NCI-H82 treated with DMSO at 0.1 percent for 48 hours (cell line): ENCODE measurements at regions not wholly inside any gene's neighbourhood (a gene's known extent, or its start where the extent isn't known, plus 50 kb on each side); places are given as distances from the start of the nearest gene placed in this dataset.
"Not testable (repeated sequence)": the region's sequence is repeated elsewhere in the genome, so short reads cannot be mapped to it uniquely, and the experiment has no call there.

Experiments
- DNase-seq: peaks from one replicate; lab custom pipeline; 2025; ENCODE audit not compliant: unreplicated experiment; lab: John Stamatoyannopoulos, UW

DNA sequence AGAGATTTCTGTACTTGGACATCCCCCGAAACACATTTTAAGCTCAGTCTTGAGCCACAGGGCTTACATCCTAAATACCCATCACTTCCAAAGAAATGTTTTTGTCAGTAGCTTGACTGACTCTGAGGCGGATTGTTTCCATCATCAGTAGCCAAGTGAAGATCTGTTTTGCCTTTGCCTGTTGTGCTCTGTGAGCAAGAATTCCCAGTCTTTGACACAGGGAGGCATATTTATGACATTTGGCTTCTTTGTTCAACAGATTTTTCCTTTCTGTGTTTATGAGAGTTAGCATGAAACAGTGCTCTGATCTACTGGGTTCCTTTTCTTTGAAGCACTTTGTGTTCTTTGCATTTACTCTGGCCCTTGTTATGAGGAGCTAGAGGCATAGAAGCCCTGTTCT, 132.1 kb upstream of the CDIN1 start:
- DNase-seq, result no peak

DNA sequence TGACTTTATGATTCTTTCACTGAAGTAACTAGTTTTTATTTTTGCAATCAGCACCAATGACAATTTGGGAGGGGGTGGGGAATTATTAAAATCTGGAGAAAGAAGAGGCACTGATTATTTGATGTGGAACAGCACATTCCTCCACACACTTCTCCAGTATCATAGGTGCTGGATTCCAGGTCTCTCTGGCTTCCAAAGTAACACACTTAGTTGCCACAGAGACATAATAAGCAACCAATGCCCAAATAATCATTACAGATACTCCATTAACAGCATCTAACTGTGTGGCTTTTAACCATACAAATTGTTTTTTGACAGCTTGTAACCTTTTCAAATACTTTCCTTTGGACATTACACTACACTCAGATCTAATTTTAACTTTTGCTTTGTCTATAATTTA, 131.0 kb upstream of the CDIN1 start:
- DNase-seq, result no peak

DNA sequence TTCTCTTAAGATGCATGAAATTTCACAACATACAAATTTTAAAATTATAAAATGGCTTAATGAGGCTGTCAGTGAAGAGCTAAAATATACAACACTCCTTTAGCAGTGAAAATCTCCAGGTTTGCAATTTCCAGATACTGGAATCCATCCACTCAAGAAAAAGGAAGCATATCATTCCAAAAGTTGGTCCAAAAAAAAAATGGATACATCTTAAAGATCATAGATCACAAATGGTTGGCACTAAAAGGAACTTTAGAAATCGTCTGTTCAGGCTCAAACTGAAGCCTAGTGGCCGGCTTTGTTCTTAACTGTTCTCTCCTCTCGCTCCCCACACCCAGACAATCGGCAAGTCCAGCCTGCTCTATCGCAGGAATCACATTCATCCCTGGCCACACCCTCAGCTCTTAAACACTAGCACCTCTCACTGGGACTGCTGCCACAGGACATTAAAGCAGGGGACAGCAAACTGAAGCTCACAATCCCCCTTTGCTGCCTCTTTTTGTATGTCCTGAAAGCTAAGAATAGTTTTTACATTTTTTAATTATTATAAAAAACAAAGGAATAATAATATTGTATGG, 130.3 kb upstream of the CDIN1 start:
- DNase-seq, result no peak

DNA sequence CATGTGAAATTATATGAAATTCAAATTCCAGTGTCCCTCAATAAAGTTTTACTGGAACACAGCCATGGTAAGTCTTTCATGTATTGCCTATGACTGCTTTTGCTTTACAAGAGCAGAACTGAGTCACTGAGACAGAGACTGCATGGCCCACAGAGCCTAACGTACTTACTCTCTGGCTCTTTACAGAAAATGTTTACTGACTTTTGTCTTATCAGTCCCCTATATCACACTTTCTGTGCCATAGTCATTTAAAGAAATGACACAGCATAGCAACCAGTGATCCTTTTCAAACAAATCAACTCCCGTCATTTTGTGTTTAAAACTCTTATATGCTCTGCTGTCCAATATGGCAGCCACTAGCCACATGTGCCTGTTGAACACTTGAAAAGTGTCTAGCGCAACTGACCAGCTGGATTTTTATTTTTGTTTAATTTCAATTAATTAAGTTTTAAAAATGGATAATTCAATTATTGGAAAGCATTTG, 129.7 kb upstream of the CDIN1 start:
- no peak for DNase-seq

DNA sequence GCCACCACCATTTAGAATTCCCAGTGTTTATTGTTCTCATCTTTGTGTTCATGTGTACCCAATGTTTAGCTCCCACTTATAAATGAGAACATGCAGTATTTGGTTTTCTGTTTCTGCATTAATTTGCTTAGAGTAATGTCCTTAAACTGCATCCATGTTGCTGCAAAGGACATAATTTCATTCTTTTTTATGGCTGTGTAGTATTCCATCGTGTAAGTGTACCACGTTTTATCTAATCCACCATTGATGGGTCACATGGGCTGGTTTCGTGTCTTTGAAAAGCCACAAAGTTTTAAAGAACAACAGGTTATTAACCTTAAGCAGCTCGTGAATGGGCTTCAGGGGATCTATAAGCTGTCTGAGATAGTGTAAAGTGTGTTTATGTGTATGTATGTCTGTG, 125.2 kb upstream of the CDIN1 start:
- not testable (repeated sequence) for DNase-seq

DNA sequence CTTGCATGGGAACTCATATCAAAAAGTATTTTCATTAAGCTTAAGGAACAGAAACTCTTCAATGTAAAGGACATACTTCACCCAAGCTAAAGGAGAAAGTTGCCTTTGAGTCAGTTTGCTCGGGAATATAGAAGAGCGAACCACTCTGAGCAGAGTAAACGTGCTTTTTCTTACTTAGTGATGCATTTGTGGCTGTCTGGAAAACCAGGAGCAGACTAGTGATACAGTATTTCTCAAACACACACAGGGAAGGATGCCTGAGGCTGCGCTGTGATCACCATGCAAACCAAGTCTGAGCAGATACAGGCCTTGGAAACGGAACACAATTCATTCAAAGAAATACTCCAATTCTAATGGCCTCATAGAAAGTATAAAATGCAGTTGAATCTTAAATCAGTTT, 121.0 kb upstream of the CDIN1 start:
- no peak for DNase-seq

DNA sequence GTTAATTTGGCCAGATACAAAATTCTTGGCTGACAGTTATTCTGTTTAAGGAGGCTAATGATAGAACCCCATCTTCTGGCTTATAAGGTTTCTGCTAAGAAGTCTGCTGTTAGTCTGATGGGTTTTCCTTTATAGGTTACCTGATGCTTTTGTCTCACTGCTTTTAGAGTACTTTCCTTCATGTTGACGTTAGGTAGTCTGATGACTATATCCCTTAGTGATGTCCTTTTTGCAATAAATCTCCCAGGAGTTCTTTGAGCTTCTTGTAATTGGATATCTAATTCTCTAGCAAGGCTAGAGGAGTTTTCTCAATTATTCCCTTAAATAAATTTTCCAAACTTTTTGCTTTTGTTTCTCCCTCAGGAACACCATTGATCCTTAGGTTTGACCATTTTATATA, 114.1 kb upstream of the CDIN1 start:
- no peak for DNase-seq

DNA sequence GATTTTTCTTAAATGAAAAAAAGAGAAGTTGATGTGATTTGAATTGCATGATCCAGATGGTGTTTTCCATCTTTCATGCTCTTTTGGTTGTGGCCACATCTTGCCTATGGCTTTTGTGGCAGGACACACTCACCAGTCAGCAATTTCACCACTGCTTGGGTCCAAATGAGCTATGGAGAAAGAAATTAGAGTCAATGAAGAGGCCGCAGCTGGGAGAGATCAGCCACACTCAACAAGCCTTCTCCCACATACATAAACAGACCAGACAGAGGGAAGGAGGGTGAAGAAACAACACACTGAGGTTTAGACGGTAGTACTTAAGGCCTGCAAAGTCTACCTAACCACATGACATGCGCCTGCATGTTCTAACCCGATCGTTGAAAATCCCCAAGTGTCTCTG, 110.7 kb upstream of the CDIN1 start:
- DNase-seq, result peak; percentile 37

DNA sequence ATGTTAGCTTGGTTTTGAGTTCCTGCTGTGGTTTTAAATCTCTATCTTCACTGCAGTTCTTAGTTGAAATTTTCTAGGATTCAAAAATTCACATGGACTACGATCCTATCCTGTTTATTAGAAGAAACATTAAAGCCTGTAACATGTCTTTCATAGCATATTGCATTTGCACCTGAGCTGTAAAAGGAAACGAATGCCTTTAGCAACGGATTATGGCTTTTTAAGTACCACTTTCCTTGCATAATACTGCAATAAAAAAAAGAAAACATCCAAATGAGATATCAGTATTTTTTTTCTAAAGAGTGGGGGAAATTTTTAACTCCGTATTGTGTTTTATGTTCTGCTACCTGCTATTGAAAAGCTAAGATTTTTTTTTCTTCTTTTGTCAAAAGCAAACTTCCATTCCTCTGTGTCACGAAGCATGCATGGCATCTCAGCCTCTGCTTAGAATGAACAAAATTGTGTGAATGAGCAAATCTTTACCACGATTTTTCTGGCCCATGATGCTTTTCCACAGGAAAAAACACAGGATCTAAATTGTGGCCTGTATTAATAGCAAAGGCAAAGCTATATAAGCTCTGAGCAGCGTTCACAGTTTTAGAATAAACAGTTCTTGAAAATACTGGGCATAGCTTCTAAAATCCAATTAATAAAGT, 110.0 kb upstream of the CDIN1 start:
- DNase-seq, result peak; percentile 55

DNA sequence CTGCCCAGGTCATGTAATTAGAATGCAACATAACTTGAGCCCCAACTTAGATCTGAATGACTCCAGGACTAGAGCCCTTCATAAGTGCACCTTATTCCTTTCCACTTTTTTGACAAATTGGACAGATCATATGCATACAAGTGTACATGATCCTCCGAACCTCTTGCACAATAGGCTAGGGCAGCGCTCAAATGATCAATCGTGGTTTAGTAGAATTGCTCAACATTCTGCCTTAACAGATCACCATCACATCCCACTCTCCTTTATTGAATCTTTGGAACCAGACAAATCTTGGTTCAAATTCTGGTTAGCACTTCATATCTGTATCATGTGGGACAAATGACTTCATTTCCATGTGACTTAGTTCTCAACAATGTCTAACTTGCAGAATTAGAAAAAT, 106.8 kb upstream of the CDIN1 start:
- no peak for DNase-seq

DNA sequence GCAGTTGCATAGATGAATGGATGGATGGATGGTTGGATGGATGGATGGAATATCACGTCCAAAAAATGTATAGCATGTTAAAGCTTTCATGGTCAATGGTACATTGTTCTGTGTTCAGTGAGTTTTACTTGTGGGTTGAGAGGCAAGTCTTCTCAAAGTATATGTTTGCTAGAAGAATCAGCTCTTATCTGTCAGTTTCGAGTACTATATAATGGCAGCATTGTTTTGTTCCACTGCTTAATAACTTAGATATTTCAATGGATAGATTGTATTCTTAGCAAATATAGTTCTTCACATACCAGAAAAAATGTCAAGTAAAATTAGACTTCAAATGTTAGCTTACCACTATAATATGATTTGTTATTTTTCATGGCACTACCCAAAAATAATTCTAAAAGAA, 100.9 kb upstream of the CDIN1 start:
- no peak for DNase-seq

DNA sequence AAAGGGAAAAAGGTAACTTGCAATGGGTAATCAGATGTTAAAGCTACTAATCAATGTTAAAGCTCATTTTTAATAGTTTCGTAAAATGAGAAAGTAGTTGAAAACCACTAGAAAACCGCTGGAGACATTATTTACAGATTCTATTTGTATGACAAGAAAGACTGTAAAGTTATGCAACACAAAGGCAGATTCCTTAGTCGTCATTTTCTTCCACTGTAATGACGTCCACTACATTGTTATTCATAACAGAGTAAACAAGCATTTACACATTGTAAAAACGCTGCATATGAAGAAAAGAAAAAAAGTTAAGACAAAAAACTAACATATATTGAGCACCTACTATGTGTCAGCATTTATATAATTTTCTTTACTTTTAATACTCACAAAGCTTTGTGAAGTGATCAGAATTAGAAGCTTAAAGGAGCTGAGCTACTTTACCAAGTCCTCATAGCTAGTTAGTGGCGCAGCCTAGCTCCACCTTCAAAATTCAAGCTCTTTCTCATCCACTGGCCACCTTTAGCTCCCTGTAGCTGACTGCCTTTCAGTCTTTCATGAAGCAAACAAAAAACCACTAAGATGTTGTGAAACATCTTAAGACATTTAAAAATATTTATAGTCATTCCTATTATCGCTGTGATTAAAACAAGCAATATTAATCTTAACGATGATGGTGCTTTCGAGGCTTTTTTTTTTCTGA, 100.1 kb upstream of the CDIN1 start:
- DNase-seq, result no peak

DNA sequence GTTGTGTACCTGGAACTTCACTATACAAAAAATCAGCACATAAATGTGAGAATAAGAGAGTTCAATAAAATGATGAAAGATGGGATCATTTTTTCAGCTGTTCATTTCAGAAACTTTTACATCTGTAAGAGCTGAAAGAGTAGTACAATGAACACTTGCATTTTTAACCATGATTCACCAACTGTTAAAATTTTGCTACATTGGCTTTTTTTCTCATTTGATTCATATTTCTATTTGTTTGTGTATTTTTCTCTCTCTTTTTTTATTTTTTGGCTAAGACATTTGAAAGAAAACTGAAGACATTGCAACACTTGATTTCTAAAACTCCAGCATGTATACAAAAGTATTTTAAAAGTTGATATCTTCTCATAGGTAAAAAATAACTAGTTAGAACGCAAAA, 98.3 kb upstream of the CDIN1 start:
- no peak for DNase-seq

DNA sequence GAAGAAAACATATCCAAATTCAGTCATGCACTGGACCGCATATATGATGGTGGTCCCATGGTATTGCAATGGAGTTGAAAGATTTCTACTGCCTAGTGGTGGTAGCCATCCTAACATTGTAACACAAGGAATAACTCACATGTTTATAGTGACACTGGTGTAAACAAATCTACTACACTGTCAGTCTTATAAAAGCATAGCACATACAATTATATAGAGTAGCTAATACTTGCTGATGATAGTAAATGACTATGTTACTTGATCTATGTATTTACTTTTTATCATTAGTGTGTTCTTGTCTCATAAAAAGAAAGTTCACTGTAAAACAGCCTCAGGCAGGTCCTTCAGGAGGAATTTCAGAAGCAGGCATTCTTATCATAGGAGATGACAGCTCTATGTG, 96.0 kb upstream of the CDIN1 start:
- DNase-seq, result no peak

DNA sequence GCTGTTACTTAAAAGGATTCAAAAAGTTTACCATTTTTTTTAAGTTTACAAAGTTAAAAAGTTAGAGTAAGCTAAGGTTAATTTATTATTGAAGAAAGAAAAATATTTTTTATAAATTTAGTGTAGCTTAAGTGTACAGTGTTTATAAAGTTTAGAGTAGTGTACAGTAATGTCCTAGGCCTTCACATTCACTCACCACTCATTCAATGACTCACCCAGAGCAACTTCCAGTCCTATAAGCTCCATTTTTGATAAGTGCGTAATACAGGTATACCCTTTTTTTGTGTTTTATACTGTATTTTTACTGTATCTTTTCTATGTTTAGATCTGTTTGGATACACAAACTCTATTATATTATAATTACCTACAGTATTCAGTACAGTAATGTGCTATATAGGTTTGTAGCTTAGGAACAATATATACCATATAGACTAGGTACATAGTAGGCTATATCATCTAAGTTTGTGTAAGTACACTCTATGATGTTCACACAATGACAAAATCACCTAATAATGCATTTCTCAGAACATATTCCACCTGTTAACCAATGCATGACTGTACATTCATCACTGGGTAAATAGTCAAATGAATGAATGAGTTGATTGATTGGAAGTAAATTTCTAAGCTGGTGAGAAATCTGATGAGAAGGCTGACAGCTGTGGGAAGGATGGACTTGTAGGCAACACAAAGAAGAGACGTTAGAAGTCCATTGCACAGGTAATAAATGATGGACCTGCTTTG, 95.2 kb upstream of the CDIN1 start:
- DNase-seq, result no peak

DNA sequence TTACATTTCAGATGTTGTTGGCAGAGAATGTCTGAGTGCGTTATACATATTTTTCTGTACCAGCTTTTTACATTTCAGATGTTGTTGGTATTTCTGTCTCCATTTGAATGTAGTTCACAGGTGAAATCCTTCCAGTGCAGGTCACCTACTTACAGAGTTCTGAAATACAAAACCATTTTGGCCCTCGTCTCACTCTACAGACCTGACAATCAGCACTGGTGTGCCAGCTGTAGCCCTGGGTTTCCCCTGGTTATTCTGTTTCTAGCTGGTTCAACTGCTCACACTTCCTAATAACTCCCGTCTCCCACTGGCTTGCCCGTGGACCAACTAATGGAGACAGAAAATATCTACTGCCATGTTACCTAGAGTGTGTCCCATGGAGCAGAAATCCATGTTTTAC, 87.5 kb upstream of the CDIN1 start:
- no peak for DNase-seq

DNA sequence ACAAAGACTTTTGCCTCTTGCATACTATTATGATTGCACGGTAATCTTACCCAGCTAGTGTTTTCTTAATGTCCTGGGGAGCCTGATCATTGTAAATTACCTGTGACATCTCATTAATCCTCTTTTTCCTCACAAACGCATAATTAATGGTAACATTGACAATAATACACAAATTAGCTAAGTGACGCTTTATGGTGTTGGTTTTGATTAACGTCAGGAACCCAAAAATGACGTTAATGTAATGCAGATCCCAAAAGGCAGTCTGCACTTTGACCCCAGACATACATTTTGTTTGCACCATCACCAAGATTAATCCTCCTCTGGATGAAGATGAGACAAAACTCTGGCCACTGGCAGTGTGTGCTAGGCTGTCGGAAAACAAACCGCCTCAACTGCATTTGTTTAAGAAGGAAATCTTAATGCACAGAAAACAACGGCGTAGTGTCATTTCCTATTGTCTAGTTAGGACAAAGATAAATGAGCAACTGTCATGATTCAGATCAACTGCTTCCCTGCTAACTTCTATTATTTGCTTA, 83.9 kb upstream of the CDIN1 start:
- no peak for DNase-seq

DNA sequence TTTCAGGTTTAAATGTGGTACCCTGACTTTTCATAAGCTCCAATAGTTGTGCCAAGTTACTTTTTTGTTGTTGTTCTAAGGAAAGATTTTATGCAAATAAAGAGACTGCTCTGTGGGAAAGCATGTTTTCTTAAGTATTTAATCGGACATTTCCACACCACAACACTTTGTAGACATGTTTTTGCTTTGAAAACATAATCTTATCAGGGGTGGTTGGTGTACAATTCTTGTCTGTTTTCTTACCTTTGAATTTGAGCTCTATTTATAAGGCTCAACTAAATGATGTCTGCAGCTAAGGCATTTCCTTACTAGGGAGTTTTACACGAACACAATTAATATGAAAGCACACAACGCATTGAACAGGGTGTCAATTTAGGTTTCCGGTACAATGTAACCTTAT, 81.5 kb upstream of the CDIN1 start:
- no peak for DNase-seq

DNA sequence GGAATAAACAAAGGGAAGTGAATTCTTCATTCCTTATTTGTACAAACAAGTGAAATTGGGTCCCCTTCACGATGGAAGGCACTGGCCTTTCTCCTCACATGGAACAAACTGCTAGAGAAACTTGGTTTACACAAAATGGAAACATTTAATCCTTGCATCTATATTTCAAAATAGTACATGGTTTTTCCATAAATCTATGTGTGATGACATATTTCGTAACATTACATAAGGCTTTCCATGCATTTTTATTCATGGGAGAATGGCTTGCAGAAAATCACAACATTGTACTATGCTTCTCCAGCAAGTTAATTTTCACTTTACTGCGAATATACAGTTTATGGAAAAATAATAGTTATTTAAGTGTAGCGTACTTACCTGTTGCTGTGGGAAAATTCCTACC, 81.0 kb upstream of the CDIN1 start:
- no peak for DNase-seq

DNA sequence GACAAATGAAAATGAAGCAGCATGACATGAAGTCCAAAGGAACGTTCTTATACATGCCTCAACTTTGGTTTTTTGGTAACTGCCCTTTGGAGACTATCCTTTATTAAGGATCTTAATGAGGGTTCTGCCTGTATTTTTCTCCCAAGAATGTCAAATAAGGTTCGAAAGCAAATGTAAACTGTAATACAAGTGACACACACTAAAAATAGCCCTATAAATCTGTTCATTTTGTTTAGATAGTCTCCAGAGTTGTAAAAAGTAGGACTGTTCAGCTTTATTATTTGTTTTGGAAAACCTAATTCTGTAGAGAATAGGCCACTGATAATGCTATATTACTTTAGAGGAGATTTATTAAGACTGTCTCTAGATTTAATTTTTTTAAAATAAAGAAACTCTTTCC, 80.5 kb upstream of the CDIN1 start:
- no peak for DNase-seq
